ENCODE measurements at regions not wholly inside any gene's neighbourhood (a gene's known extent, or its start where the extent isn't known, plus 50 kb on each side); places are given as distances from the start of the nearest gene placed in this dataset.

DNA sequence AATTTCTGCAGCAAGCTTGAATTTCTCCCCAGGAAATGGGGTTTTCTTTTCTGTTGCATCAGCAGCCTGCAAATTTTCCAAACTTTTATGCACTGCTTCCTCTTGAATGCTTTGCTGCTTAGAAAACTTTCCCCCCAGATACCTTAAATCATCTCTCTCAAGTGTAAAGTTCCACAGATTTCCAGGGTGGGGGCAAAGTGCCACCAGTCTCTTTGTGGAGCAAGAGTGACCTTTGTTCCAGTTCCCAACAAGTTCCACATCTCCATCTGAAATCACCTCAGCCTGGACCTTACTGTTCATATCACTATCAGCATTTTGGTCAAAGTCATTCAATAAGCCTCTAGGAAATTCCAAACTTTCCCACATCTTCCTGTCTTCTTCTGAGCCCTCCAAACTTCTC, 241.6 kb upstream of the TMTC1 start:
- no peak overlapping the region for H3K27ac ChIP-seq
- TF ChIP-seq, protein P1, sequence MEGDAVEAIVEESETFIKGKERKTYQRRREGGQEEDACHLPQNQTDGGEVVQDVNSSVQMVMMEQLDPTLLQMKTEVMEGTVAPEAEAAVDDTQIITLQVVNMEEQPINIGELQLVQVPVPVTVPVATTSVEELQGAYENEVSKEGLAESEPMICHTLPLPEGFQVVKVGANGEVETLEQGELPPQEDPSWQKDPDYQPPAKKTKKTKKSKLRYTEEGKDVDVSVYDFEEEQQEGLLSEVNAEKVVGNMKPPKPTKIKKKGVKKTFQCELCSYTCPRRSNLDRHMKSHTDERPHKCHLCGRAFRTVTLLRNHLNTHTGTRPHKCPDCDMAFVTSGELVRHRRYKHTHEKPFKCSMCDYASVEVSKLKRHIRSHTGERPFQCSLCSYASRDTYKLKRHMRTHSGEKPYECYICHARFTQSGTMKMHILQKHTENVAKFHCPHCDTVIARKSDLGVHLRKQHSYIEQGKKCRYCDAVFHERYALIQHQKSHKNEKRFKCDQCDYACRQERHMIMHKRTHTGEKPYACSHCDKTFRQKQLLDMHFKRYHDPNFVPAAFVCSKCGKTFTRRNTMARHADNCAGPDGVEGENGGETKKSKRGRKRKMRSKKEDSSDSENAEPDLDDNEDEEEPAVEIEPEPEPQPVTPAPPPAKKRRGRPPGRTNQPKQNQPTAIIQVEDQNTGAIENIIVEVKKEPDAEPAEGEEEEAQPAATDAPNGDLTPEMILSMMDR (IDR thresholded peaks at IDR 0.05): no peak
- TF ChIP-seq POLR2A (IDR thresholded peaks at IDR 0.05): no peak
- no peaks in the 10 kb centered on the region for H3K9me3 ChIP-seq
- intact Hi-C loops (cut with DNase I; ENCODE audit: low total_unique reads): no loop called here
- no peaks in the 10 kb centered on the region for H3K4me1 ChIP-seq
- H3K4me3 ChIP-seq: no peak overlapping the region
- H3K36me3 ChIP-seq (ENCODE audit: low read depth, missing control alignments): no peaks in the 10 kb centered on the region
- H3K27me3 ChIP-seq: no peaks in the 10 kb centered on the region
- no peak for DNase-seq

DNA sequence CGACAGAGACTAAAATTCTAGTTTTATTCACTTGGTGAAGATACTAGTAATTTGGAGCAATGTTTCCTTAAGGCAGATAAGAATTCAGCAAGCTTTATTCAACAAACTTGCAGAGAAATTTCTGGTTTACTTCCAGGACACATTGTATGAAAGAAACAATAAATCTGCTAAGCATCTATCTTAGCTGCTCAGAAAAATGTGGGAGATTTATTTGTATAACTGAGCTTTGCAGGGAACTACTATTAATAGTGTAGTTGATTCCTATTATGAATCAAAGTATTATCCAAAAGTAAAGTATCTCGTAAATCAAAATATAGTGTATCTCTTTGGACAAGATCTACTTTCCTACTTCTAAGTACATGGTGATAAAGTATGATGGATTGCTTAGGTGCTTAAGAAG, 239.4 kb upstream of the TMTC1 start:
- WGBS, 2 donors: 46 to 57% methylated on average over 2 of the region's 2 CpGs
- Histone ChIP-seq H3K36me3 (ENCODE audit: low read depth, missing control alignments) (no peaks in the 10 kb centered on the region), H3K27ac (no peak overlapping the region), H3K4me3 (no peak overlapping the region), H3K27me3 (no peaks in the 10 kb centered on the region), H3K9me3 (no peaks in the 10 kb centered on the region), H3K4me1 (no peaks in the 10 kb centered on the region)
- TF ChIP-seq POLR2A (IDR thresholded peaks at IDR 0.05): no peak
- TF ChIP-seq, protein P1 (IDR thresholded peaks at IDR 0.05): no peak
- intact Hi-C loops (cut with DNase I; ENCODE audit: low total_unique reads): no loop called here
- no peak for DNase-seq

DNA sequence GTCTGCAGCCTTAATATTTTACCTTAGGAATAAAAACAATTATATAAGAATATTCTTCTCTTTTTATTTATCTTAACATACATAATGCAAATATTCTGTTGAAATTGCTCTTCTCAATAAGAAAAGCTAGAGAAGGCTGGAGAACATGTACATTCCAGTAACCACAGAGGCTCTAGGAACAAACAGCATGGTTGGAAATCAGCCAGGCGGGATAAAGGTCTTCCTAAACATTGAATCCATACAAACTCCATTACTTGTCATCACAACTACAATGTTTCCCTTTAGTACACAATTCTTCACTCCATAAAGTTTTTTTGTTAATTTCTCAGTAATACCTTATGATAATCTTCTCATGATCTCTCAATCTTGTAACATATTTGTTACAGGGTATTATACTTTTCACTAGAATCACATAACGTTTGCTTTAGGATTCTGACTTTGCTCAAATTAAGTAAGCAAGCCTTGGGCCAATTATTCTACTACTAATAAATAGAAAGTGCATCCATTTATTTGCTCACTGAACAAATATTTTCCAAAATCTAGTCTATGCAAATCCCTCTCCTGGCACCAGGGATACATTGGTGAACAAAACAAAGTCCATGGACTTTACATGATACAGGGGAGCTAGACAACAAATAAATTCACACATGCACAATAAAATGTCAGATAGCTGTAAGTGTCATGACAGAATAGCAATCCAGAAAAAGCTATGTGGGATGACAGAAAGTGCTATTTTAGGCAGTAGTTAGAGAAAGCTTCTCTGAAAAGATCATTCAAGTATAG, 237.5 kb upstream of the TMTC1 start:
- 59 to 64% methylated on average over 2 of the region's 2 CpGs for WGBS, 2 donors
- intact Hi-C loops (cut with DNase I; ENCODE audit: low total_unique reads): no loop called here
- Histone ChIP-seq H3K4me3 (no peak overlapping the region), H3K4me1 (no peaks in the 10 kb centered on the region), H3K27me3 (no peaks in the 10 kb centered on the region), H3K36me3 (ENCODE audit: low read depth, missing control alignments) (no peaks in the 10 kb centered on the region), H3K27ac (no peak overlapping the region), H3K9me3 (no peaks in the 10 kb centered on the region)
- DNase-seq: no peak
- TF ChIP-seq POLR2A (IDR thresholded peaks at IDR 0.05): no peak
- TF ChIP-seq, protein P1 (IDR thresholded peaks at IDR 0.05): no peak

DNA sequence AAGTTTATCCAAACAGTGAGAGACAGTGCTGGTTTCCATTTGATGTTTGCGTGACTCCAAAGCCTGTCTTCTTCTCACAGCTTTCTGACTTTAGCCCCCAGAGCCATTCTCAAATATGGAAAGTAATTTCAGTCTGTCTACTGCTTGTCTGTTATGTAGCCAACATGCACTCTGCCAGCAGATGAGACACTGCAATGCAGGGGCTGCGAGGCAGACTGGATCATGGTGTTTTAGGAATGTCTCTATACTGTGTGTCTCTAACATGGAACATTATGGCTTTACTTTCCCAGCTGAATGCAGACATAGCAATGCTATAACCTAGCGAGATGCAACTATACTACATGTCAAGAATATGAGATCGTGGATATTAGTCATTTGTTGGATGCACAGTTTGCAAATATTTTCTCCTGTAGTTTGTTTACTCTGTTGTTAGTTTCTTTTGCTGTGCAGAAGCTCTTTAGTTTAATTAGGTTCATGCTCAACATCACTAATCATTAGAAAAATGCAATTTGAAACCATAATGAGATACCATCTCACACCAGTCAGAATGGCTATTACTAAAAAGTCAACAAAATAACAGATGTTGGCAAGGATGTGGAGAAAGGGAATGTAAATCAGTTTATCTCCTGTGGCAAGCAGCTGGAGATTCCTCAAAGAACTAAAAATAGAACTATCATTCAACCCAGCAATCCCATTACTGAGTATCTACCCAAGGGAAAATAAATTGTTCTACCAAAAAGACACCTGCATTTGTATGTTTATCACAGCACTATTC, 235.8 kb upstream of the TMTC1 start:
- Histone ChIP-seq H3K4me3 (no peak overlapping the region), H3K27me3 (no peaks in the 10 kb centered on the region), H3K36me3 (ENCODE audit: low read depth, missing control alignments) (no peaks in the 10 kb centered on the region), H3K9me3 (no peaks in the 10 kb centered on the region), H3K4me1 (no peaks in the 10 kb centered on the region), H3K27ac (no peak overlapping the region)
- intact Hi-C loops (cut with DNase I; ENCODE audit: low total_unique reads): no loop called here
- 74 to 82% methylated on average over 4 of the region's 4 CpGs for WGBS, 2 donors
- TF ChIP-seq, protein P1 (IDR thresholded peaks at IDR 0.05): no peak
- TF ChIP-seq POLR2A (IDR thresholded peaks at IDR 0.05): no peak
- DNase-seq: no peak

Measured in testis (tissue), 2 donors.